GM21526 (cell line): ENCODE measurements at regions not wholly inside any gene's neighbourhood (a gene's known extent, or its start where the extent isn't known, plus 50 kb on each side); places are given as distances from the start of the nearest gene placed in this dataset.
"Not testable (repeated sequence)": the region's sequence is repeated elsewhere in the genome, so short reads cannot be mapped to it uniquely, and the experiment has no call there.

Source experiments
- ATAC-seq: cut with Tn5 transposase; IDR thresholded peaks from one replicate; pipeline ENCODE4 v1.9.1; 2021; ENCODE audit warnings: moderate library complexity; ENCODE audit not compliant: unreplicated experiment, low FRiP score

DNA sequence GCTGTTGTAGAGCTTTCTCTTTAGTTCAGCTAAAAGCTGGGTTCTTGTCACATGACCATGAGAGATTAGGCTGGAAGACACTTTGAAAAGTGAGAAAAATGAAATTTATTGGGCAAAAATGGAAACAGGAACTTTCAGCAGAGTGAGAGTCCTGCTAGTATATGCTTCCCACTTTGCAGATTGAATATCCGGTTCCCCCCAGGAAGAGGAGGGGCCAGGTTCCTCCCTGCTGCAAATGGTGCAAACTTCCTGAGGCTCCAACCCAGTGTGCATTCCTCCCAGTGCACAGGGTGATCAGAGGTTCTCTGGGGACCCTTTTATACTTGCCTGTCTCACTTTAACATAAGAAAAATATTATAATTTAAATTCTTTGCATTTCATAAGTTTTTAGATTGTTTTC lies 119.9 kb upstream of the SPIN4 start:
- no peak for ATAC-seq

DNA sequence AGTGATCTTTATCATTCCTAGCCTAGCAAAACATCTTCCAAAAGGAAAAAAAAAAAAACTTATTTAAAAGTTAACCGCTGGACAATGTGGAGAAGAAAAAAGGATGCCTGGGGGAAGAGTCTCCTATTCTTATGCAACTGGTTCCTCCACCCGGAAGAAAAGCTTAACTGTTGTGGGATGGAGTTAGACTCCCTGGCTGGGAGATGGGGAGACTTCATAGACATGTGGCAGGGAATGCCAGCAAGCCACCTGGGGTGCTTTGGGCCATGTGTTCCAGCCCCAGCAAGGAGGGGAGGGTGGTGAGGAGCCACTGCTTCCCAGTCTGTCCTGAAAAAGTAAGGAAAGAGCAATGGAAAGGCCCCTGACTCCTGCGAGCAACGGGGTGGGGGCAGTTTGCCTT lies 119.4 kb upstream of the SPIN4 start:
- no peak for ATAC-seq

GRCh38 chrX:63466690-63467089 lies 115.6 kb upstream of the SPIN4 start:
- no peak for ATAC-seq

GRCh38 chrX:63458981-63459380 lies 107.8 kb upstream of the SPIN4 start:
- ATAC-seq, result no peak

GRCh38 chrX:63453571-63453970 lies 102.4 kb upstream of the SPIN4 start:
- ATAC-seq, result no peak

DNA sequence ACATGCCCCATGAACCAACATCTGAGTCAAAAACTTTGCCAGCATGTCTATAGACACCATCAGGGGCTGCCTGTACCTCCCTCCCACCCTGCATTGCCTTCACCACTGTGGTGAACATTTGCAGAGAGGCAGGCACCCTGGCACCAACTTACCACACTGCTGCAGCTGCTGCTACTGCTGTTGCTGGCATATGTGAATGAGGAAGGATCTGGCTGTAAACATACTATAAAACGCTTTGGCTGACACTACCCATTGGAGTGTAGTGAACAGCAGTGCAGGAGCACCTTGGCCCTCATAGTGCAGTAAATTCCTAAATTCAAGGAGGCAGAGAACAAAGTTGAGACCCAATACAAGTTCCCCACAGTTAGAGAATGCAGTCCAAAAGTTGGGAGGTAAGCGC lies 90.6 kb upstream of the SPIN4 start:
- ATAC-seq, result no peak

- no peak for ATAC-seq
Observed at GRCh38 chrX:63439580-63439979, 88.4 kb upstream of the SPIN4 start.

- ATAC-seq, result no peak
Observed at GRCh38 chrX:63436865-63437264, 85.7 kb upstream of the SPIN4 start.

DNA sequence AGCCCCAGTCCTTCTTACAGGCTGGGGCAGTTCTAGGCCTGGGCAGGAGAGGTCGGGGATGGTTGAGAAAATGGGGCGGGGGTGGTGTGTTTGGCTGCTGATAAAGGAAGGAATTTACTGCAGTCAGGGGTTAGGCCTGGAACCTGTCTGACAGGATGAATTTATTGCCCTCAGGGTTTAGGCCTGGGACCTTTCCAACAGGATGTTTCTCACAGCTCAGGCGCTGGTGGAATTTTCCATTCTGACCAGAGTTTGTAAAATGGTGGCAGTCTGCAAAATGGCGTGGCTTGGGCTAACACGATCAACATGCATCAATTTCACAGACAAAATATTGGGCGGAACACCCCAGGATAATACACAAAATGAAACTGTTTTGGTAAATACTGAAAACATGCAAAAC lies 83.5 kb upstream of the SPIN4 start:
- ATAC-seq, result no peak

GRCh38 chrX:63434206-63434605 lies 83.1 kb upstream of the SPIN4 start:
- no peak for ATAC-seq

DNA sequence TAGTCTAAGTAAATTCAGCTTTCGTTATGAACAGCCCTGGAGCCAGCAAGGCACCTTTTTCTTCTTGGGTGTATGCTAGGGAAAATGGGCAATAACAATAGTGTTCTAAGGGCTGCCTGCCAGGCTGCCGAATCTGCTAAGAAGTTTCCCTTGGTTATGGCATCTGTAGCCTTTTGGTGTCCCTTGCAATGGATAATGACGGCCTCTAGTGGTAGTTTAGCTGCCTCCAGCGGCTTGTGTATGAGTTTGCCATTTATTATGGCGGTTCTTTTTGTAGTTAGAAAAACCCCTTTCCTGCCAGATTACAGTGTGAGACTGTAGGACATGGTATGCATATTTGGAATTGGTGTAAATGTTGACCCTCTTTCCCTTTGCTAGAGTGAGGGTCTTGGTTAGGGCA lies 78.9 kb upstream of the SPIN4 start:
- ATAC-seq, result no peak

DNA sequence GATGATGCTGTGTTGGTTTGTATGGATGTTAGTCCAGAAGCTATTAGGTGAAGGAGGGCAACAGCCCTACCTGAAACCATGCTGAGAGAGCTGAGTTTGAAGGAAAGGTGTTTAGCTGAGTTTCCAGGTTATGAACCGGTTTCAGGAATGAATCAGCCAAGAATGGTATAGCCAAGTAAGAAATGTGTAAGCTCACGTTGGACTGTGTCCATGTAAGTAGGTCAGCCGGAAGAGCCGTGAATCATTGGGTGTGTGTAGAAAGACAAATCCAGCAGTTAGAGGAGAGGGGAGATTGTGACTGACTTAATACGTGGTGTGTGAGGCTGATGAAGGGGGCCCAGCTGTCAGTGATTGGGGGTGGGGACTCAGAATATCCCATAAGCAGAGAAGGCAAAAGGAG lies 77.2 kb upstream of the SPIN4 start:
- no peak for ATAC-seq

DNA sequence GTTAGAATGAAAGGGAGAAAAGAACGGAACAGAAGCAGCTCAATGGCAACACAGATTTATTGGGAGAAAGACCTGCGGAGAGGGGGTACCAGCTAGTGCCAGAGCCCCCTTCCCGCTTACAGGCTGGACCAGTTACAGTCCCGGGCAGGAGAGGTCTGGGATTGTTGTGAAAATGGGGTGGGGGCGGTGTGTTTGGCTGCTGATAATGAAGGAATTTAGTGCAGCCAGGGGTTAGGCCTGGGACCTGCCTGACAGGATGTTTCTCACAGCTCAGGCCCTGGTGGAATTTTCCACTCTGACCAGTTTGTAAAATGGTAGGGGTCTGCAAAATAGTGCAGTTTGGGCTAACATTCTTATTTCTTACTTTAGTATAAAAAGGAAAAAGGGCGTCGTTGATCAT lies 75.4 kb upstream of the SPIN4 start:
- ATAC-seq, result no peak

DNA sequence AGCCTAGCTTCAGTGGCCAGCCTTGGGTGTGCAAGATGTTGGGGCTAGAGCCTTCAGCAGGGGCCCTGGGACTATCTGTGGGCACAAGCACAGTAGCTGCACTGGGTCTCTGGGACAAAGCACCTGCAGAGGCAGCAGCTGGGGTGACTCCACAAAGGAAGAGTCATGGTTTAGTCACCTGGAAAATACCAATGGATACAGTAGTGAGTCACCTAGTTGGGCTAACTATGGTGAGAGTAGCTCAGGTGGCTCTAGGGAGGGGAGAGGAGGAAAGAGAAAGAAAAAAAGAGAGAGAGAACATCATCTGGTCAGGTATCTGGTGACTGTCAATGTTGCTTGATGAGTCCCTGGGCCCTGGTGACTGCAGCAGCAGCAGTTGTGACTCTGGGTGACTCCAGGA lies 72.9 kb upstream of the SPIN4 start:
- ATAC-seq, result no peak

GRCh38 chrX:63421411-63421810 lies 70.3 kb upstream of the SPIN4 start:
- no peak for ATAC-seq

DNA sequence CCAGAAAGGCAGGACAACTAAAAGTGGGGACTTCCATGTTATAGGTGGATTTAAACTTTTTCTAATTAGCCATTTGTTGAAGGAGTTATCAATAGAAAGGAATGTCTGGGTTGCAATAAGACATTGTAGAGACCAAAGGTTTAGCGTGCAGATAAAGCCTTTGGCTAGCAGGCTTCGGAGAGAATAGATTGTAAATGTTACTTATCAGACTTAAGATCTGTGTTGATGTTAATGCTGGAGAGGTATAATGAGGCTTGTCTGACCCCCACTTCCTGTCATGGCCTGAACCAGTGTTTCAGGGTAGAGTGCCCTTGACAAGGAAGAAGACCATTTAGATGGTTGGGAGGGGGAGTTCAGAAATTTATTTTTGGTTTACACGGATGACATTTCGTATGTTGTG lies 67.1 kb upstream of the SPIN4 start:
- no peak for ATAC-seq

DNA sequence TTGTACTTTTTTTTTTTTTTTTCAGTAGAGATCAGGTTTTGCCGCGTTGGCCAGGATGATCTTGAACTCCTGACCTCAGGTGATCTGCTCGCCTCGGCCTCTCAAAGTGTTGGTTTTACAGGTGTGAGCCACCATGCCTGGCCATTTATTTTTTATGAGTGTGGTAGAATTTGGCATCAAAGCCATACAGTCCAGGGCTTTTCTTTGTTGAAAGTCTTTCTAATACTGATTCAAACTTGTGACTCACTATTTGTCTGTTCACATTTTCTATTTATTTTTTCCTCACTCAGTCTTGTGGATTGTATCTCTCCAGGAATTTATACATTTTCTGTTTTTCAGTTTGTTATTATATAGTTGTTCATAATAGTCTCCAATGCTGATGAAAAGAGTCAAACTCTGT lies 66.5 kb upstream of the SPIN4 start:
- no peak for ATAC-seq

GRCh38 chrX:63409934-63410333 lies 58.8 kb upstream of the SPIN4 start:
- ATAC-seq, result not testable (repeated sequence)

DNA sequence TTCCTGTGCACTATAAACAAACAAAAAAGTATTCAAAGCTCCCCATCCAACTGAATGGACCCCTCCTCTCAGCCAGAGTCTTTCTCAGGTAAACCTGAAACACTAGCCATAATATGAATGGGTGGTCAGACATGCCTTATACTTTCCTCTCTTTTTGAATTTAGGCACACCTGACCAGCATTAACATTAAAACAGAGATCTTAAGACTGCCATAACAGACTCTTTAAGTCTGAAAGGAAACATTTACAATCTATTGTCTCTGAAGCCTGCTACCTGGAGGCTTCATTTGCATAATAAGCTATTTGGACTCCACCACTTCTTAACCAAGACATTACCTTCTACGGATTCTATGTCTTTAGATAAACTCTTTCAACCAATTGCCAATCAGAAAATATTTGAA lies 56.9 kb upstream of the SPIN4 start:
- ATAC-seq, result no peak

DNA sequence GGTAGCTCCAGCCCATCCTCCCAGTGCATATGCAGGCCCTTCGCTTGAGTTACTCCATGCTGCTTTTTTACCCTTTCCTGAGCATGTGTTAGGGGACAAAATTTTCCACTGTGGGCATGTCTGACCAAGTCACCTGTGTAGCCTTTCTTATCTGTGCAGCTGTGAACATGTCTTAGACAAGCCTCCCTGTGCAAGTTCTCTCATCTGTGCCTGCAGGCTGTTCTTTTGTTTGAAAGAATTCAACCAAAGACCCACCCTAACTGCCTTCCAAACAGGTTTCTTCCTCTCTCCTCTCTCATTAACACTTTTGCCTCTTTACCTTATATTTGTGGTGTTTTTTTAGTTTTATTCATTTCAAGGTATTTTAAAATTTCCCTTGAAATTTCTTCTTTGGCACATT lies 53.2 kb upstream of the SPIN4 start:
- ATAC-seq, result no peak

GRCh38 chrX:63402106-63402505 lies 51.0 kb upstream of the SPIN4 start:
- ATAC-seq, result no peak
